Osteoblast (primary cell): ENCODE measurements at regions not wholly inside any gene's neighbourhood (a gene's known extent, or its start where the extent isn't known, plus 50 kb on each side); places are given as distances from the start of the nearest gene placed in this dataset.

ENCODE experiments used
- DNase-seq: peaks from one replicate; pipeline ENCODE4 v3.0.0; 2011; ENCODE audit warnings: low spot score, mixed read lengths; ENCODE audit not compliant: insufficient read length; ENCODE audit errors: missing footprints
- H2AFZ ChIP-seq: 2 replicates; pipeline ENCODE4 v1.6.0; 2011; ENCODE audit warnings: mild to moderate bottlenecking, low read length
- H3K27ac ChIP-seq: 2 replicates; pipeline ENCODE4 v1.5.1; 2011; ENCODE audit warnings: mild to moderate bottlenecking, low read depth, low read length, moderate library complexity
- H3K27me3 ChIP-seq: 2 replicates; pipeline ENCODE4 v1.6.0; 2012; ENCODE audit warnings: mild to moderate bottlenecking, control low read depth, inconsistent platforms, low read length, moderate library complexity; ENCODE audit not compliant: insufficient read depth
- H3K36me3 ChIP-seq: 2 replicates; pipeline ENCODE4 v1.5.1; 2011; ENCODE audit warnings: mild to moderate bottlenecking, low read length, control low read depth, moderate library complexity; ENCODE audit not compliant: insufficient read depth
- H3K4me1 ChIP-seq: 2 replicates; pipeline ENCODE4 v1.5.1; 2011; ENCODE audit warnings: mild to moderate bottlenecking, low read length, control low read depth, moderate library complexity; ENCODE audit not compliant: insufficient read depth
- H3K4me2 ChIP-seq: 2 replicates; pipeline ENCODE4 v1.6.0; 2011; ENCODE audit warnings: mild to moderate bottlenecking, low read length; ENCODE audit not compliant: insufficient read depth
- H3K4me3 ChIP-seq: fragments of 200-600 bp; sonication (generic); 3 replicates; pipeline ENCODE4 v1.5.1; 2012; ENCODE audit warnings: mild to moderate bottlenecking, low read length, inconsistent platforms; ENCODE audit not compliant: insufficient read depth
- H3K79me2 ChIP-seq: 2 replicates; pipeline ENCODE4 v1.6.0; 2012; ENCODE audit warnings: mild to moderate bottlenecking, low read length, control low read depth, inconsistent platforms; ENCODE audit not compliant: insufficient read depth
- H3K9me3 ChIP-seq: 2 replicates; pipeline ENCODE4 v1.5.1; 2011; ENCODE audit warnings: low read depth, low read length, control low read depth
- H4K20me1 ChIP-seq: 2 replicates; pipeline ENCODE4 v1.6.0; 2012; ENCODE audit warnings: mild to moderate bottlenecking, low read length, control low read depth; ENCODE audit not compliant: insufficient read depth
- CTCF ChIP-seq: IDR thresholded peaks from 2 replicates; pipeline ENCODE4 v1.5.1; 2011; ENCODE audit warnings: mild to moderate bottlenecking, low read depth, low read length, moderate library complexity; ENCODE audit errors: extremely low read depth

GRCh38 chr5:68555907-68556681 is 340.5 kb downstream of the PIK3R1 start:
- no peak for DNase-seq
- peaks cover 28% of the 10 kb centered on the region for H3K4me1 ChIP-seq
- H3K4me2 ChIP-seq = no peak overlapping the region
- H3K27me3 ChIP-seq = no peaks in the 10 kb centered on the region
- H2AFZ ChIP-seq = no peak overlapping the region
- no peaks in the 10 kb centered on the region for H4K20me1 ChIP-seq
- H3K36me3 ChIP-seq = no peaks in the 10 kb centered on the region
- no peak overlapping the region for H3K4me3 ChIP-seq
- H3K9me3 ChIP-seq = no peaks in the 10 kb centered on the region
- H3K27ac ChIP-seq = no peak overlapping the region
- H3K79me2 ChIP-seq = no peaks in the 10 kb centered on the region
- TF ChIP-seq CTCF = no peak

GRCh38 chr5:68557162-68557936 is 341.8 kb downstream of the PIK3R1 start:
- no peaks in the 10 kb centered on the region for H3K79me2 ChIP-seq
- no peaks in the 10 kb centered on the region for H4K20me1 ChIP-seq
- H2AFZ ChIP-seq = no peak overlapping the region
- no peaks in the 10 kb centered on the region for H3K27me3 ChIP-seq
- no peak for DNase-seq
- no peak for TF ChIP-seq CTCF
- no peaks in the 10 kb centered on the region for H3K36me3 ChIP-seq
- H3K4me3 ChIP-seq = no peak overlapping the region
- H3K27ac ChIP-seq = no peak overlapping the region
- no peaks in the 10 kb centered on the region for H3K9me3 ChIP-seq
- H3K4me2 ChIP-seq = no peak overlapping the region
- peaks cover 28% of the 10 kb centered on the region for H3K4me1 ChIP-seq

GRCh38 chr5:68562308-68562707 is 346.8 kb downstream of the PIK3R1 start:
- Histone ChIP-seq H3K27me3 (no peaks in the 10 kb centered on the region), H3K36me3 (no peaks in the 10 kb centered on the region), H3K4me3 (no peak overlapping the region), H3K4me1 (peaks cover 2% of the 10 kb centered on the region), H3K79me2 (no peaks in the 10 kb centered on the region), H3K27ac (no peak overlapping the region), H3K9me3 (no peaks in the 10 kb centered on the region), H2AFZ (no peak overlapping the region), H4K20me1 (no peaks in the 10 kb centered on the region), H3K4me2 (no peak overlapping the region)
- DNase-seq = no peak
- no peak for TF ChIP-seq CTCF

- H3K27ac ChIP-seq = no peak overlapping the region
- no peak overlapping the region for H3K4me3 ChIP-seq
- no peaks in the 10 kb centered on the region for H3K4me1 ChIP-seq
- no peak for DNase-seq
- no peak overlapping the region for H3K4me2 ChIP-seq
- no peaks in the 10 kb centered on the region for H3K9me3 ChIP-seq
- TF ChIP-seq CTCF = no peak
- H3K27me3 ChIP-seq = no peaks in the 10 kb centered on the region
- H2AFZ ChIP-seq = no peak overlapping the region
- no peaks in the 10 kb centered on the region for H4K20me1 ChIP-seq
- no peaks in the 10 kb centered on the region for H3K36me3 ChIP-seq
- H3K79me2 ChIP-seq = no peaks in the 10 kb centered on the region
Observed at GRCh38 chr5:68565427-68565826, 349.9 kb downstream of the PIK3R1 start.
